ENCODE measurements at regions not wholly inside any gene's neighbourhood (a gene's known extent, or its start where the extent isn't known, plus 50 kb on each side); places are given as distances from the start of the nearest gene placed in this dataset.

GRCh38 chr10:33546031-33546430 lies 211.6 kb upstream of the NRP1 start:
- Histone ChIP-seq H3K79me2 (ENCODE audit: insufficient read depth, low read depth) (no peaks in the 10 kb centered on the region), H3K4me1 (ENCODE audit: low read depth, poor library complexity, severe bottlenecking) (no peaks in the 10 kb centered on the region), H3K4me2 (no peak overlapping the region), H3K4me3 (IDR thresholded peaks at IDR 0.05; ENCODE audit: insufficient read depth, low read depth, low read length) (no peak overlapping the region), H4K20me1 (ENCODE audit: insufficient read depth) (no peaks in the 10 kb centered on the region), H3K27me3 (ENCODE audit: insufficient read depth, low read depth) (no peaks in the 10 kb centered on the region), H2AFZ (ENCODE audit: low read depth) (no peak overlapping the region), H3K36me3 (ENCODE audit: insufficient read depth) (no peaks in the 10 kb centered on the region), H3K9ac (no peak overlapping the region), H3K27ac (no peak overlapping the region)
- TF ChIP-seq CTCF (conservative IDR thresholded peaks at IDR 0.05; ENCODE audit: low read depth, low read length) = no peak

GRCh38 chr10:33542752-33543505 lies 208.5 kb upstream of the NRP1 start:
- no peak overlapping the region for H3K9ac ChIP-seq
- no peaks in the 10 kb centered on the region for H3K4me1 ChIP-seq (ENCODE audit: low read depth, poor library complexity, severe bottlenecking)
- TF ChIP-seq CTCF (conservative IDR thresholded peaks at IDR 0.05; ENCODE audit: low read depth, low read length) = no peak
- no peak overlapping the region for H2AFZ ChIP-seq (ENCODE audit: low read depth)
- no peak overlapping the region for H3K27ac ChIP-seq
- no peaks in the 10 kb centered on the region for H3K27me3 ChIP-seq (ENCODE audit: insufficient read depth, low read depth)
- H4K20me1 ChIP-seq (ENCODE audit: insufficient read depth) = no peaks in the 10 kb centered on the region
- H3K4me3 ChIP-seq (IDR thresholded peaks at IDR 0.05; ENCODE audit: insufficient read depth, low read depth, low read length) = no peak overlapping the region
- no peak overlapping the region for H3K4me2 ChIP-seq
- no peaks in the 10 kb centered on the region for H3K79me2 ChIP-seq (ENCODE audit: insufficient read depth, low read depth)
- no peaks in the 10 kb centered on the region for H3K36me3 ChIP-seq (ENCODE audit: insufficient read depth)

- Histone ChIP-seq H3K36me3 (ENCODE audit: insufficient read depth) (no peaks in the 10 kb centered on the region), H3K27me3 (ENCODE audit: insufficient read depth, low read depth) (no peaks in the 10 kb centered on the region), H3K4me1 (ENCODE audit: low read depth, poor library complexity, severe bottlenecking) (no peaks in the 10 kb centered on the region), H3K9ac (no peak overlapping the region), H3K4me2 (no peak overlapping the region), H3K27ac (no peak overlapping the region), H2AFZ (ENCODE audit: low read depth) (no peak overlapping the region), H3K4me3 (IDR thresholded peaks at IDR 0.05; ENCODE audit: insufficient read depth, low read depth, low read length) (no peak overlapping the region), H4K20me1 (ENCODE audit: insufficient read depth) (no peaks in the 10 kb centered on the region), H3K79me2 (ENCODE audit: insufficient read depth, low read depth) (no peaks in the 10 kb centered on the region)
- no peak for TF ChIP-seq CTCF (conservative IDR thresholded peaks at IDR 0.05; ENCODE audit: low read depth, low read length)
These were observed 204.6 kb upstream of the NRP1 start for GRCh38 chr10:33539116-33539515.

- Histone ChIP-seq H3K9ac (no peak overlapping the region), H3K36me3 (ENCODE audit: insufficient read depth) (no peaks in the 10 kb centered on the region), H3K27me3 (ENCODE audit: insufficient read depth, low read depth) (no peaks in the 10 kb centered on the region), H4K20me1 (ENCODE audit: insufficient read depth) (no peaks in the 10 kb centered on the region), H3K79me2 (ENCODE audit: insufficient read depth, low read depth) (no peaks in the 10 kb centered on the region), H3K4me2 (no peak overlapping the region), H2AFZ (ENCODE audit: low read depth) (no peak overlapping the region), H3K4me1 (ENCODE audit: low read depth, poor library complexity, severe bottlenecking) (no peaks in the 10 kb centered on the region), H3K4me3 (IDR thresholded peaks at IDR 0.05; ENCODE audit: insufficient read depth, low read depth, low read length) (no peak overlapping the region), H3K27ac (no peak overlapping the region)
- no peak for TF ChIP-seq CTCF (conservative IDR thresholded peaks at IDR 0.05; ENCODE audit: low read depth, low read length)
These were observed 202.6 kb upstream of the NRP1 start for GRCh38 chr10:33537066-33537465.

All from KMS-11 (cell line).